ENCODE measurements at regions not wholly inside any gene's neighbourhood (a gene's known extent, or its start where the extent isn't known, plus 50 kb on each side); places are given as distances from the start of the nearest gene placed in this dataset.

GRCh38 chr2:60321816-60322215 is 231.6 kb downstream of the BCL11A start:
- DNase-seq (ENCODE audit: low spot score): no peak

GRCh38 chr2:60320724-60321123 is 232.7 kb downstream of the BCL11A start:
- DNase-seq (ENCODE audit: low spot score): no peak

GRCh38 chr2:60319031-60319547 is 234.4 kb downstream of the BCL11A start:
- no peak for DNase-seq (ENCODE audit: low spot score)

- DNase-seq (ENCODE audit: low spot score): no peak
Measured at GRCh38 chr2:60318544-60318943, 234.9 kb downstream of the BCL11A start.

GRCh38 chr2:60317844-60318243 is 235.6 kb downstream of the BCL11A start:
- no peak for DNase-seq (ENCODE audit: low spot score)

- DNase-seq (ENCODE audit: low spot score): no peak
Measured at GRCh38 chr2:60317034-60317386, 236.4 kb downstream of the BCL11A start.

- DNase-seq (ENCODE audit: low spot score): peak; percentile 53
Measured at GRCh38 chr2:60316381-60317033, 236.9 kb downstream of the BCL11A start.

- no peak for DNase-seq (ENCODE audit: low spot score)
Measured at GRCh38 chr2:60313470-60314172, 239.8 kb downstream of the BCL11A start.

- no peak for DNase-seq (ENCODE audit: low spot score)
Measured at GRCh38 chr2:60312618-60313017, 240.8 kb downstream of the BCL11A start.

- no peak for DNase-seq (ENCODE audit: low spot score)
Measured at GRCh38 chr2:60311524-60311923, 241.9 kb downstream of the BCL11A start.

GRCh38 chr2:60309941-60310660 is 243.4 kb downstream of the BCL11A start:
- DNase-seq (ENCODE audit: low spot score): no peak

- no peak for DNase-seq (ENCODE audit: low spot score)
Measured at GRCh38 chr2:60309336-60309735, 244.1 kb downstream of the BCL11A start.

GRCh38 chr2:60306267-60306861 is 247.1 kb downstream of the BCL11A start:
- DNase-seq (ENCODE audit: low spot score): no peak

- no peak for DNase-seq (ENCODE audit: low spot score)
Measured at GRCh38 chr2:60303680-60304079, 249.8 kb downstream of the BCL11A start.

- no peak for DNase-seq (ENCODE audit: low spot score)
Measured at GRCh38 chr2:60302377-60303126, 250.9 kb downstream of the BCL11A start.

GRCh38 chr2:60301726-60302125 is 251.7 kb downstream of the BCL11A start:
- DNase-seq (ENCODE audit: low spot score): no peak

GRCh38 chr2:60299179-60299578 is 254.3 kb downstream of the BCL11A start:
- no peak for DNase-seq (ENCODE audit: low spot score)

- DNase-seq (ENCODE audit: low spot score): no peak
Measured at GRCh38 chr2:60298006-60298696, 255.3 kb downstream of the BCL11A start.

GRCh38 chr2:60297296-60298005 is 256.0 kb downstream of the BCL11A start:
- no peak for DNase-seq (ENCODE audit: low spot score)

- no peak for DNase-seq (ENCODE audit: low spot score)
Measured at GRCh38 chr2:60296219-60296955, 257.1 kb downstream of the BCL11A start.
